Activated T-helper 17 cell treated with anti-CD3 and anti-CD28 coated beads, Interleukin-2, amount 50 U/mL, for 72 hours (primary cell): ENCODE measurements at regions not wholly inside any gene's neighbourhood (a gene's known extent, or its start where the extent isn't known, plus 50 kb on each side); places are given as distances from the start of the nearest gene placed in this dataset.

Experiments
- ATAC-seq: fragments of 150-1000 bp; cut with Tn5 transposase; replicated peaks from 2 replicates; pipeline ENCODE4 v1.10.0; 2021; ENCODE audit warnings: mild to moderate bottlenecking, moderate library complexity
- H3K27ac Mint-ChIP-seq: one replicate; pipeline ENCODE4 v1.8.0; 2022; ENCODE audit warnings: mixed read lengths
- H3K27me3 Mint-ChIP-seq: one replicate; pipeline ENCODE4 v1.8.0; 2022; ENCODE audit warnings: mixed read lengths
- H3K36me3 Mint-ChIP-seq: one replicate; pipeline ENCODE4 v1.8.0; 2022; ENCODE audit warnings: low read depth, mild to moderate bottlenecking, mixed read lengths
- H3K4me1 Mint-ChIP-seq: one replicate; pipeline ENCODE4 v1.8.0; 2022; ENCODE audit warnings: mixed read lengths
- H3K4me3 Mint-ChIP-seq: one replicate; pipeline ENCODE4 v1.8.0; 2022; ENCODE audit warnings: mild to moderate bottlenecking, mixed read lengths
- H3K9me3 Mint-ChIP-seq: one replicate; pipeline ENCODE4 v1.8.0; 2022; ENCODE audit warnings: mixed read lengths

DNA sequence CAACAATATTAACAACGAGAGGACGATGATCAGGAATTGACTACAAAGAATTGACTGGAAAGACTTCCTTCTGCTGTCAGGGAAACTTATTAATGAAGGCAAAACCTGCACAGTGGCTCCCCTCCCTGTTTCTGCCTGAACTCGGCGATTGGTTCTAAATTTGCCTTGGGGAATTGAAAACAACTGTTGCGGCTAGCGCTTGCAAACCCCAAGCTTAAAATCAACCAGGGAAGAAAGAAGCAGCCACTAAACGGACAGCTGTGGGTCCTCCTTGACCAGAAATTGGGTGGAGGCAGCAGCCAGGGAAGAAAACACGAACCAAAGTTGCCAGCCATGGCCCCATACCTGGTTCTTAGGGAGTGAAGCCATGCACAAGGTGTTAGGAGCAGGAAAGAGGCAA, 383.5 kb upstream of the CADM1 start:
- Mint-ChIP-seq H3K36me3 (no peaks in the 10 kb centered on the region), H3K27me3 (peaks cover 11% of the 10 kb centered on the region), H3K4me3 (no peak overlapping the region), H3K27ac (no peak overlapping the region), H3K9me3 (peaks cover 11% of the 10 kb centered on the region), H3K4me1 (no peaks in the 10 kb centered on the region)
- no peak for ATAC-seq

DNA sequence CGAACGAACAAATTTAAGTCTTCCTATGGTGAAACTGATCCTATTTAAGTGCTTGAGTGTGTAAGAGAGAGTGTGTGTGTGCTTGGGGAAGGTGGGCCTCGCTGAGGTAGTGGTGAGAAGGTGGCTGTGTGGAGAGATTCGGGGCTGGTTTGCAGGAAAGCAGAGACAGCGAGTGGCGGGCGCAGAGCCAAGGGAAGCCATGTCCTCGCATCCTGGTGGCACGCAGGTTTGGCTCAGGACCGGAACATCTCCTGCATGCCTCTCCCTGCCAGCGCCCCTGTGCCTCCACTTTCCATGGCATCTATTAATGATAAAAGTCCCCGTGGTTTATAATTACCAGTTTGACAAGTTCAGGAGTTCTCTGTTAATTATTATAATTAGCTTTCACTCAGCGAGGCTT, 383.1 kb upstream of the CADM1 start:
- Mint-ChIP-seq H3K36me3 (no peaks in the 10 kb centered on the region), H3K27ac (no peak overlapping the region), H3K4me1 (no peaks in the 10 kb centered on the region), H3K4me3 (no peak overlapping the region), H3K27me3 (peaks cover 11% of the 10 kb centered on the region), H3K9me3 (peaks cover 11% of the 10 kb centered on the region)
- no peak for ATAC-seq

DNA sequence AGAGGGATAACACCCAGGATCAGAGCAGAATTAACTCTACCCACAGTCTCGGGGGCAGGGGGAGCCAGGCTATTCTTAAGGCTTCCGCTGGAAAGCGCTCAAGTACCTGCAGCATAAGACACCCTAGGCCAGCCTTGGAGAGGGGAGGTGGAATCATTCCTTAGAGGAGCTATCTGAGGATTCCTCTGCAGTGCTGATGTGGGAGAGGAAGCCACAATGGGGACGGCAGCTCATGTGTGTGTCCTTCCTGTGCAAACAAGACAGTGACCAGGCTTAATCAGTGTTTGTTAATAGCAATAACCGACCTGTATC, 382.2 kb upstream of the CADM1 start:
- ATAC-seq = no peak
- Mint-ChIP-seq H3K36me3 (no peaks in the 10 kb centered on the region), H3K4me3 (no peak overlapping the region), H3K27ac (no peak overlapping the region), H3K4me1 (no peaks in the 10 kb centered on the region), H3K27me3 (peaks cover 11% of the 10 kb centered on the region), H3K9me3 (peaks cover 11% of the 10 kb centered on the region)

DNA sequence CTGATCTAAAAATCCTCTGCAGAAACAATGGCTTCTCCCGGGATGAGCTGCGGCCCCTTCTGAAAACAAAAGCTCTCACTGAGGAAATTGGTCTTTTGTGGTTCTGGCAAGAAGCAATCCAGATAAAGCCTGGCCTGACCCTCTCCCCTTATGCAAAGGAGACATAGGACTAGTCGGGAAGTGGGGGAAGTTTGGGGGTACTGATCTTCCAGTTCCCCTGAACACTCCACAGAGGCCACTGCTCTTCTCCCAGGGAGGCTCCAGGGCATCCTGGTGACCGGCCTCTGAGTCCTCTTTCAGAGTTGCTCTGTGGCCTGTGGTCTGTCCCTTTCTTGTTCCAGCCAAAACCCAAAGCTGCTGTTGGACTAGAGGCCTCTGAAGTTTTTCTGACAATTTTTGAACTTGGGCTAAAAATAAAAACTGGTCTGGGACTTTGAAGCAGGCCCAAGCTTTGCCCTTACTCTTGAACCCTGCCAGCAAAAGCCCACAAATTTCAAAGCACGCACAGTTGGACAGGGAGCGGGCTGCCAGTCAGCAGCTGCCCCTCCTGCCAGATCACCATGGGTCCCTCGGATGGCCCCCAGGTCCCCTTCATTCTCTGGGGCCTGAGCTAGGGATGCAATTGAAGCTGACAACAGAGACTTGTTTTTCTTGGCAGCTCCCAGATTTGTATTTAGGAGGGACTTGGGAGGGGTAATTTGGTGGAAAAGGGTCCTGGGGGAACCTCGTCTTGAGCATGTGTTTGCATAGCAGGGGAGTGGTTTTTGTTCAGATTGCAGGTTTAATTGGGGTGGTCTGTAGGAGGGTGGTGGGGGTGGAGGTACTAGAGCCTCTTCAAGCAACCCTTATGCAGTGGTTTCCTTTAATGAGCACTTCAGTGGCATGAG, 381.6 kb upstream of the CADM1 start:
- no peaks in the 10 kb centered on the region for H3K4me1 Mint-ChIP-seq
- H3K36me3 Mint-ChIP-seq = no peaks in the 10 kb centered on the region
- no peak overlapping the region for H3K27ac Mint-ChIP-seq
- H3K4me3 Mint-ChIP-seq = no peak overlapping the region
- no peak for ATAC-seq
- H3K27me3 Mint-ChIP-seq = peaks cover 11% of the 10 kb centered on the region
- peaks cover 11% of the 10 kb centered on the region for H3K9me3 Mint-ChIP-seq

DNA sequence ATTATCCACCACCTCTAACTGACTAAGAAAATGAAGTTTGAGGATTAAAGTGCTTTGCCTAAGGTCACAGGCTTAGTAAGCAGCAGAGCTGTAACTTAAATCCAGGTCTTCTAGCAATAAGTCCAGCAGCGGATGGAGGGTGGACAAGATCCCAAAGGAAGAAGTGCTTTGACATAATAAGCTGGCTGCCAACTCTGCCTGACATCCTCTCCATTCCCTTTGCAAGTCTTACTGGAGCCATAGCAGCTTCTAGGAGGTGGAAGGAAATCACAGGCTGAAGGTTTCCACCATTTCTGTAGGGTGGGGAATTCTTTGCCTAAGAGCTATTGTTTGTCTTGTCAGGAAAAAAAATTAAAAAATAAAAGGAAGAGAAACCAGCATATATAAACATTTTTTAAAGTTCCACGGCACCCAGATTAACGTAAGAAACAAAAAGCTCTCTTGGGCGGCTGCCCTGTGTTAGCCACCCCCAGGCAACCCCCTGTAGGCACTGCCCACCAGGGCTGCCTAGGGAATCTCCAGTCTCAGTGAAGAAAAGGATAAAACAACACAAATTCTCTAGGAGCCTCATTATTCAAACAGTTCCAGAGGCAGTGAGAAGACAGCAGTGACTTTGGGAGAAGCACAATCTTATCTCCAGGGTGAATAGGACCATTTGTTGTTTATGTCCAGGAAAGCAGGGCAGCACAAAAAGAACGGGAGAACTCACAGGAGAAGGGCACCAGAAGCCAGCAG, 380.8 kb upstream of the CADM1 start:
- Mint-ChIP-seq H3K9me3 (peaks cover 11% of the 10 kb centered on the region), H3K4me3 (no peak overlapping the region), H3K36me3 (no peaks in the 10 kb centered on the region), H3K27me3 (peaks cover 11% of the 10 kb centered on the region), H3K4me1 (no peaks in the 10 kb centered on the region), H3K27ac (no peak overlapping the region)
- no peak for ATAC-seq

DNA sequence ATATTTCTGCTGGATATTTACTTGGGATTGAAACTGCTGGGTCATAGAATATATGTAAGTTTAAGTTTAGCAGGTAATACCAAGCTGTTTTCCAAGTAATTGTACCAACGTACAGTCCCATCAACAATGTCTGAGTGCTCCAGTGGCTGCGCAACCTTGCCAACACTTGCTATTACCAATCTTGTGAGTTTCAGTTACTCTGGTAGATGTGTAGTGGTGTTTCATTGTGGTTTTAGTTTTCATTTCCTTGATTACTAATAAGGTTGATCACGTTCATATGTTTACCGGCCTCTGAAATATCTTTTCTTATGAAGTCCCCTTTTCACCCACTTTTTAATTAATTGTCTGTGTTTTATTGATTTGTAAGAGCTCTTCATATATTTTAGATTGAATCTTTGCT, 370.6 kb upstream of the CADM1 start:
- Mint-ChIP-seq H3K27me3 (peaks cover 5% of the 10 kb centered on the region), H3K36me3 (no peaks in the 10 kb centered on the region), H3K27ac (no peak overlapping the region), H3K9me3 (peaks cover 3% of the 10 kb centered on the region), H3K4me1 (no peaks in the 10 kb centered on the region), H3K4me3 (no peak overlapping the region)
- peak; percentile 40 for ATAC-seq

DNA sequence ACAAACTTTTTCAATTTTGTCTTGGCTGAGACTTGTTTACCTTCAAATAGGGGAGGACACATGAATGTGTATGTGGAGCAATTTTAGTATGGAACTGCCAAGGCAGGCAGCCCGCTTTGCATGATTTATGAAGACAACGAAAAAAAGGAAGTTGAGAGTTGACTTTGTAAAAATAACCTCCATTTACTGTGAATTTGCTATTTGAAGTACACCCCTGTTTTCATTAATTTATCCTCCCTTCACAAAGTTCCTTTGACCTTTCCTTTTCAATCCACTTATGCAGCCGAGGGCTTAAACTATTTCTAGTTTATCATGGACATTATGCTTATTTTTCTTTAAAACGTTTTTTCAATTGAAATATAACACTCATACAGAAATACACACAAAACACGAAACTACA, 369.6 kb upstream of the CADM1 start:
- peaks cover 4% of the 10 kb centered on the region for H3K9me3 Mint-ChIP-seq
- H3K27ac Mint-ChIP-seq = no peak overlapping the region
- no peaks in the 10 kb centered on the region for H3K4me1 Mint-ChIP-seq
- H3K4me3 Mint-ChIP-seq = no peak overlapping the region
- H3K36me3 Mint-ChIP-seq = no peaks in the 10 kb centered on the region
- ATAC-seq = no peak
- peaks cover 5% of the 10 kb centered on the region for H3K27me3 Mint-ChIP-seq

DNA sequence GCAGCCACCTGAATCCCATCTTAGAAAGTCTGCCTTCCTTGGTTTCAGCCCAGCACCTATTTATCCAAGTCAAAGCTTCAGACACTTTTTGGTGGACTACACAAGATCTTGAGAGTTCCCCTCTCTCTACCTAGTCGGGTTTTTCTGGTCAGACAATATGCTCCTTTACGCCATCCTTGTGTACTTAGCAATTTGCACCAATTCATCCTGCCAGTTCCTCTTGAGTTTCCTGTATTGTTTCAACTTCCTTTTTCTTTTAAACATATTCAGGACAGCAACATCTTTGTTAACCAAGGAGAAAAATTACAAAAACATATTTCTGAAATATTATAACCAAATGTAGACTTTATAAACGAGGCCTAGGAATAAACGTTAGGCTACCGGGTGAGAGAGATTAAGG, 368.2 kb upstream of the CADM1 start:
- Mint-ChIP-seq H3K27me3 (peaks cover 5% of the 10 kb centered on the region), H3K4me1 (no peaks in the 10 kb centered on the region), H3K36me3 (no peaks in the 10 kb centered on the region), H3K27ac (no peak overlapping the region), H3K4me3 (no peak overlapping the region), H3K9me3 (peaks cover 8% of the 10 kb centered on the region)
- no peak for ATAC-seq

DNA sequence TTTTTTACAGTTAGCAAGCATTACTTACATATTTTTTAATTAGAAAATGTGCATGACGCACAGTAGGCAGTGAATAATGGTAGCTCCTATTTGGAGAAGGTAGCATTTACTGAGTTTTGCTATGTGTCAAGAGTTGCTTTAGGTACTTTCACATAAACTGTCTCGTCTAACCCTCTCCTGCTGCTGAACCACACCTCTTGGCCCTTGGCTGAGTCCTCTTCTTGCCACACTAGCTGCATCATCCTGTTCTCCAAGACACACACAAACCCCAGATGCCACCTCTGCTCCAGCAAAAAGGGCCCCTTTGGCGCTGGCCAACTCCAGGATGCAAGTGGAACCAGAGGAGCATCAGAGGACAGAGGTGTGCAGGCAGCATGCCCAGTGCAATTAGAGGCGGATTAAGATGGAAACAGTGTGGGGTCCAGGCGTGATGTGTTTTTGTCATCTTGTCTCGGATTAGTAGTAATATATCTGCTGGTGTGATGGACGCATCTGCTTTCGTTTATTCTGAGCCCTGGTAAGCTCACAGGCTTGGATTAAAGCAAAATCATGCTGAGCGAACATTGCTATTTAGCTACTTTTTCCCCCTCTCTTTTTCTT, 367.0 kb upstream of the CADM1 start:
- Mint-ChIP-seq H3K4me3 (no peak overlapping the region), H3K27me3 (peaks cover 5% of the 10 kb centered on the region), H3K36me3 (no peaks in the 10 kb centered on the region), H3K27ac (no peak overlapping the region), H3K9me3 (peaks cover 8% of the 10 kb centered on the region), H3K4me1 (no peaks in the 10 kb centered on the region)
- no peak for ATAC-seq

DNA sequence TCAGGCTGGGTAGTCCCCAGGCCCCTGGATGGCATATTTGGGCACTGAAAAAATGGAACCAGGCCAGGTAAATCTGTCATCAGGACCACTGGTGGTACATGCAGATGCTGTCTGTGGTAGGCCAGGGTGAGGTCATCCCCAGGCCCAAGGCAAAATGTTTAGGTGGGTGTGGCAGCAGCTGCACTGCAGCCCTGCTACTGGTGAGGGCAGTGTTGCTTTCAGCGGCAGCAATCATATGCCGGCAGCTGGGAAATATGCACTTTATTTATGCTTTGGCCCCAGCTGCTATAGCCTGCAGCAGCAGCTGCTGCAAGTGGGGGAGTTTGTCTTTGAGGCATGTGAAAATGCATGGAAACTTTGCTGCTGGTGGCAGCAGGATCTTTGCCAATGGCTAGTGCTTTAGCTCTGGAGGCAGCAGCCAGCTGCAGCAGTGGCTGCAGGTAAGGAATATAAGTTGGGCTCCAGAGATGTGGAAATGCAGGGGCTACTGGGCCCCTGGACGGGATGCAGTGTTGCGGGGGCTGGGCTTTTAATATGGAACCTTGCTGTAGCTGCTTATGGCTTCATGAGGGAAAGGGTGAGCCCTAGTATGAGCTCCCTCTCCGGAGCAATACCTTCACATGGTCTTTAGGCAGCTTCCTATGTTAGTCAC, 365.7 kb upstream of the CADM1 start:
- Mint-ChIP-seq H3K9me3 (peaks cover 8% of the 10 kb centered on the region), H3K27ac (no peak overlapping the region), H3K36me3 (no peaks in the 10 kb centered on the region), H3K4me1 (no peaks in the 10 kb centered on the region), H3K4me3 (no peak overlapping the region), H3K27me3 (peaks cover 5% of the 10 kb centered on the region)
- ATAC-seq = no peak

DNA sequence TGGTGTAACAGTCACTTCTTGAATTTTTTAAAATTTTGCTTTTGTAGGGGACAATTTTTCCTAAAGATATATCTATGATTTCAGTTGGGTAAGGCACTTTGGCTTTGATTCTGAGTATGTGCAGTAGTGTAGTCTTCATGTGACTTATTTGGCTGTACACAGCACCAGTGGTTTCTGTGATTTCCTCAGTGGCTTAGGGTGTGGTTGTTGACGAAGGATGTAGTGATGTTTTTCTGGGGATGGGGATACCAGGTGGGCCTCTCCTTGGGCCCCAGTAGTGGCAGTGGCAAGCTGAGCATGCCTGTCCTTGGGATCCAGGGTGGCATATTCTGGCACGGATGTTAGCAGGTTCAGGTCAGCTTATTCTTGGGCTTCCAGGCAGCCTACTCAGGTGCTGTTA, 364.9 kb upstream of the CADM1 start:
- Mint-ChIP-seq H3K27ac (no peak overlapping the region), H3K4me3 (no peak overlapping the region), H3K4me1 (no peaks in the 10 kb centered on the region), H3K27me3 (peaks cover 5% of the 10 kb centered on the region), H3K9me3 (peaks cover 8% of the 10 kb centered on the region), H3K36me3 (no peaks in the 10 kb centered on the region)
- ATAC-seq = no peak

DNA sequence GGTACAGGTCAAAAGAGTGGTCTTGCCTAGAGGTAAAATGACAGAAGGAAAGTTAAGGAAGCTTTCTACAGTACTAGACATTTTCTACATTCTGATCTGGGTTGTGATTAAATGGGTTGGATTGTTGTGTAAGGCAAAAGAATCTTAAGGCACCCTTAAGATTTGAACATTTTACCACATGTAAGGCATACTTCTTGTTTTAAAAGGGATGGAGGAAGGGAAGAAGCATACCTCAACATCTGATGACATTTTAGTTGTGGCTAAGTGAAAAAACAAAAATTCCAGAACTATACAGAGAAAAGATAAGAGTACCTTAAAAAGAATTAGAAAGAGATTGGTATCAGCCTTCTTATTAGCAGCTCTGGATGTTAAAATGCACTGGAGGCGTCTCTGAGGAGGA, 356.0 kb upstream of the CADM1 start:
- no peaks in the 10 kb centered on the region for H3K36me3 Mint-ChIP-seq
- ATAC-seq = no peak
- peaks cover 4% of the 10 kb centered on the region for H3K9me3 Mint-ChIP-seq
- no peaks in the 10 kb centered on the region for H3K27me3 Mint-ChIP-seq
- H3K4me1 Mint-ChIP-seq = no peaks in the 10 kb centered on the region
- no peak overlapping the region for H3K27ac Mint-ChIP-seq
- H3K4me3 Mint-ChIP-seq = no peak overlapping the region

DNA sequence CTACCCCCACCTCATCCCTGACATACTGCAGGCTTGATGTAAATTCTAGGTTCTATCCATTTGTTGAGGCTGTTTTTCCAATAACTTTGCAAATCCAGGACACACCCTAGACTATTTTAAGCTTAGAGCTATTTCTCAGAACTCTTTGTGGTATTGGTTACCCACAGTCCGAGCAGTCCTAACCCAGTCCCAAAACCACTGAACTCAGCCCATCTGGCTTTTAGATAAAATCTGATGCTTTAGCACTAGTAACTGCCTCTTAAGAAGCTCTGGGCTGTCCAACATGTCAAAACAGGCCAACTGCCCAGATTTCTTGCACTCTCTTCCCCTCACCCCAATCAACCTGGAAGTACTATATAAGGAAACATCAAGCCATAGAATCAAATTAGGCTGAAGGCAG, 344.4 kb upstream of the CADM1 start:
- Mint-ChIP-seq H3K36me3 (no peaks in the 10 kb centered on the region), H3K27ac (no peak overlapping the region), H3K27me3 (no peaks in the 10 kb centered on the region), H3K9me3 (peaks cover 11% of the 10 kb centered on the region), H3K4me1 (no peaks in the 10 kb centered on the region), H3K4me3 (no peak overlapping the region)
- no peak for ATAC-seq

DNA sequence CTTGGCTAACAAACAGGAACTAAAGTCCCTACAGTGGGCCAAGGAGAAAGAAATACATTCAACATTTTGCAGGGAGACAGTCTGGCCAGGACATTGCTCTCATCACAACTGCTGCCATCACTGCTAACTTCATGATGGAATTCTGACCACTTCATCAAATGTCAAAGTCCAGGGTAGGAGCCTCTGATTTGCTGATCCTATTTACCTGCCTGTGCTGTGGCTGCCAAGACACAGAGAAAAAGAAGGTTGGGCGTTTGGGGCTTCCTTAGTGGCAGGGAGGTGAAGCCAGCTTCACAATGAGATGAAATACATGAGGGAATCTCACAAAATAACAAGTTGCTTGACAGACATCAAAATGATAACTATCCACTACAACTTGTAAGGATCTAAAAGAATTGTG, 343.9 kb upstream of the CADM1 start:
- Mint-ChIP-seq H3K27ac (no peak overlapping the region), H3K9me3 (peaks cover 11% of the 10 kb centered on the region), H3K27me3 (no peaks in the 10 kb centered on the region), H3K4me3 (no peak overlapping the region), H3K4me1 (no peaks in the 10 kb centered on the region), H3K36me3 (no peaks in the 10 kb centered on the region)
- no peak for ATAC-seq

DNA sequence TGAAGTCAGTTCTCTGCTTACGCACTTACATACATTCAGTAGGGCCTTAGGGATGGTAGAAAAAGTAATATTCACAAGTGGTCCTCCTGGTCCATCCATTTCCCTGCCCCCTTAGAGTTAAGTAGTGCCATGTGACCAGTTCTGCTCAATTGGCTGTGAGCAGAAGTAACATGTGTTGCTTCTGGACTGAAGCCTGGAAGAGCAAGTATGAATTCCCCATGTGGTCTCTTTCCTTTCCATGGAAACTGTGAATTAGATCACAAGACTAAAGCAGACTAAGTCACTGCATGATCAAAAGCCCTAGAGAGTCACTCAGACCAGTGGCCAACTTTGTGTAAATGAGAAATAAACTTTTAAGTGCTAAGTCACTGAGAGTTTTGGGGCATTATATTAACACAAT, 341.7 kb upstream of the CADM1 start:
- no peak overlapping the region for H3K4me3 Mint-ChIP-seq
- H3K4me1 Mint-ChIP-seq = no peaks in the 10 kb centered on the region
- no peaks in the 10 kb centered on the region for H3K36me3 Mint-ChIP-seq
- H3K27me3 Mint-ChIP-seq = no peaks in the 10 kb centered on the region
- H3K9me3 Mint-ChIP-seq = peaks cover 17% of the 10 kb centered on the region
- ATAC-seq = no peak
- no peak overlapping the region for H3K27ac Mint-ChIP-seq
